ENCODE measurements at regions not wholly inside any gene's neighbourhood (a gene's known extent, or its start where the extent isn't known, plus 50 kb on each side); places are given as distances from the start of the nearest gene placed in this dataset.

GRCh38 chr10:98332623-98333269, 64.8 kb upstream of the LOXL4 start:
- TF ChIP-seq YY1 (IDR thresholded peaks at IDR 0.05; ENCODE audit: low read depth) = no peak
- TF ChIP-seq, protein P1, sequence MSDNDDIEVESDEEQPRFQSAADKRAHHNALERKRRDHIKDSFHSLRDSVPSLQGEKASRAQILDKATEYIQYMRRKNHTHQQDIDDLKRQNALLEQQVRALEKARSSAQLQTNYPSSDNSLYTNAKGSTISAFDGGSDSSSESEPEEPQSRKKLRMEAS (IDR thresholded peaks at IDR 0.05) = no peak

All from Ishikawa (cell line).